ENCODE measurements at regions not wholly inside any gene's neighbourhood (a gene's known extent, or its start where the extent isn't known, plus 50 kb on each side); places are given as distances from the start of the nearest gene placed in this dataset.
A peak's percentile ranks its signal among the peaks of the same experiment; 100 is the strongest.

DNA sequence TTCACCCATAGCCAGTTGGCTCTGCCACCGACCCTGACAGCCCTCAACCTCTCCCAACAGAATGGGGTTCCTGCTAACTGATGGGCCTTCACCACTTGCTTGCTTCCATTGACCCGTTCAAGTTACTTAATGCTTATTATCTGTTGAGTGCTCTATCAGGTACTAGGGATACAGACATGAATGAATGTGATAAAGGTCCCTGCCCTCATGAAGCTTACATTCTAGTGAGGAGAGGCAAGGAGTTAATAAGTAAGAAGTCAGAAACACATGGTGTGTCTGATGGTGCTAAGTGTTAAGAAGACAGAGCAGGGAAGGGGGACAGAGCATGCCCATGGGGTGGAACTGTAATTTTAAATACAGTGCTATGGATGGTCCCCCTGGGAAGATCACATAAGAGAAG lies 107.5 kb upstream of the JUN start:
- no peak for DNase-seq

DNA sequence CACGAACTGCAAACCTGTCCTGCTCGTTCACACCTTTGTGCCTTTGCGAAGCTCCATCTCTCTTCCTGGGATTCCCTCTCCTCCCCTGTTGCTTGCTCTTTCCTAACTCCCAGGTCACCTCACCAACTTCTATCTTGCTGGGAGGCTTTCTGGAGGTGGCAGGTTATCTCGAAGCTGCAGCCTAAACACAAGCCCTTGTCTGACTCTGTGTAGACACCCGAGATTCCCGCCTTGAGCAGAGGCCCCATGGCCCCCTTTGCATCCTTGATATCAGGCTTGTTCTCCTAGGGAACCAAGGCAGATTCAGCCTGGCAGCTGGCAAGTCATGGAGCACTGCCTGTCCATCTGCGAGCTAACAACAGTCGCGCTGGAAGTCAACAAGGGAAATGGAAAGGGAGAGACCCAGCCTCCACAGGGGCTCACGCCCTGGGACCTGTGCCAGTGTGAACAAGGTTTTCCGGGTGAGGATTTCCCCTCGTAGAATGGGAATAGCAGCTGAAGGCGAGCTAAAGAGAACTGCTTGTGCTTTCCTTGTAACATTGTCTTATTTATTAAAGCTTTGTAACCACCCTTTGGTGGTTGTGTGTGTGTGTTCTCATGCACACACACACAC lies 109.5 kb upstream of the JUN start:
- no peak for DNase-seq

DNA sequence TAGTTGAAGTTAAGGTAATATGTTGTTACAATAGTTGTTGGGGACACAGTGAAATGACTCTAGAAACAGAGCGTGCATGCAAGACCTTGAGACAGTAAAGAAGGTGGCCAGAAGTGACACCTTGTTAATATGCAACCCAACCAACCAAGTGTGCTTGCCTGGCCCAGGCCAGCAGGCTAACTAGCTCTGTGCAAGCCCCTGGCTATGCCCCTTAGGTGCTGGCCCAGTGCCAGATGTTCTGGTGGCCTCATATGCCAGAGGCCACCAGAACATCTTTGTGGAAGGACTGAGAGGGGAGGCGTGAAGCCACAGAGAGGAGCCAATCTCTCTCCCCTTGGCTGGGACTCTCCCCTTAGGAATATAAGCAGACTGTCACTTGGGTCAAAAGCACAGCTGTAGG lies 111.2 kb upstream of the JUN start:
- no peak for DNase-seq

DNA sequence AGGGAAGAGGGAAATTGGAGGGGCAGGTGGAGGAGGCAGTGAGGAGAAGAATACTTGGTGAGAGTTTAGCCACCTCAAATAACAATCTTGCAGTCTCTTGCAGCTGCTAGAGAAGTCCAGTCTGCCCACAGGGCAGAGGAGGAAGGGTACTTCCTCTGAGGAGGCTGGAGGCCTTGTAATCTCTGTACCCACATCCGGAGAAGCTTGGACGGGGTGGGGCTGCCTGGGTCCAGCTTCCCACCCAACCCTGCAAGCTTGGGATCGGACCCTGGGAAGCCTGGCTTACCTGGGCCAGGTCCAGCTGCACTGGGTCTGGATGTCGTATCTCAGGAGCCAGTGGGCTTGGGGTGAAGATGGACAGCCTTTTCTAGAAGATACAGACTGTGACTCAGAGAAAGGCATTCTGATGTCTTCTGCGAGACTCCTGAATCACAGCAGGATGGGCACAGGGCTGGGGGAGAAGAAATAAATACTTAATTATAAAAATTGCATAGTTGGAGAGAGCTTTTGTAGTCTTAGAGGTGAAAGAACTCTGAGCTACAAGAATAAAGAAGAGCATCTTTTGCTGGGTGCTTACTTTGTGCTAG lies 111.8 kb upstream of the JUN start:
- DNase-seq: no peak

DNA sequence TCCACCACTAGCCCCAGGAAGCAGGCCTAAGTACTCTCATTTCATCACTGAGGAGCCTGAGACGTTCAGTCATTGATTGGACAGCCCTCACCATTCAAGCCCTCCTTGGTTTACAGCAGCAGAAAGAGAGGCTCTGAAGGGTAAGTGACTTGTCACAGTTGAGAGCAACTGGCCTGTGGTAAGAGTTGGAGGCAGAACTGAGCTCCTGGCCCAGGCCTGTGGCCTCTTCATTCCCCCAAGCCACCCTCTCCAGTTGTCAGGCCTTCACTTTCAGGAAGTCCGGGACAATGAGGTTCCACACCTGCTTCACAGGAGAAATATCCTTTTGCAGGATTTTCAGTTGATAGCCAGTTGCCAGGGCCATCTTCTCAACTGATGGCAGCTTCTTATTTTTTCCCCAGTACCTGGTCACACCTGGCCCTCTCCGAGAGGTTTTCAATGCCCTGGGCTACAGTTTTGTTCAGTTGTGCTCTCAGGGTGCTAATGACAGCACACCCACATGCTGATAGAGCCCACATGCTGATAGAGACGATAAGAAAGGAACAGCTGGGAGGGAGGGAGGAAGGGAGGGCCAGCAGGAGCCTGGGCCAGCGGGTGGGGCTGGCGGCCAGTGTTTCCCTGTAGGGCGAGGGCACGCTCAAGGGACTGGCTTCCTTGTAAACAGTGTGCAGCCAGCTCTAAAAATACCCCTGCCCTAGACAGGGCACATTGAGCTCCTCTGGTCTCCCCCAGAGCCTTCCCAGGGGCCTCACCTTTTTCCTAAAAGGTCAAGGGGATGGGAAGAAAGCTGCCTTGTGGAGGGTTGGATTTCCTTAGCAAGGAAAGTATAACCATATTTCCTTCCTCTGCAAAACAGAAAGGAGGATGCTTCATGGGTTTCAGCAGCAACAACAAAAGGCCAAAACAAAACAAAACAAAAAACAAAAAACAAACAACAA lies 112.7 kb upstream of the JUN start:
- no peak for DNase-seq

DNA sequence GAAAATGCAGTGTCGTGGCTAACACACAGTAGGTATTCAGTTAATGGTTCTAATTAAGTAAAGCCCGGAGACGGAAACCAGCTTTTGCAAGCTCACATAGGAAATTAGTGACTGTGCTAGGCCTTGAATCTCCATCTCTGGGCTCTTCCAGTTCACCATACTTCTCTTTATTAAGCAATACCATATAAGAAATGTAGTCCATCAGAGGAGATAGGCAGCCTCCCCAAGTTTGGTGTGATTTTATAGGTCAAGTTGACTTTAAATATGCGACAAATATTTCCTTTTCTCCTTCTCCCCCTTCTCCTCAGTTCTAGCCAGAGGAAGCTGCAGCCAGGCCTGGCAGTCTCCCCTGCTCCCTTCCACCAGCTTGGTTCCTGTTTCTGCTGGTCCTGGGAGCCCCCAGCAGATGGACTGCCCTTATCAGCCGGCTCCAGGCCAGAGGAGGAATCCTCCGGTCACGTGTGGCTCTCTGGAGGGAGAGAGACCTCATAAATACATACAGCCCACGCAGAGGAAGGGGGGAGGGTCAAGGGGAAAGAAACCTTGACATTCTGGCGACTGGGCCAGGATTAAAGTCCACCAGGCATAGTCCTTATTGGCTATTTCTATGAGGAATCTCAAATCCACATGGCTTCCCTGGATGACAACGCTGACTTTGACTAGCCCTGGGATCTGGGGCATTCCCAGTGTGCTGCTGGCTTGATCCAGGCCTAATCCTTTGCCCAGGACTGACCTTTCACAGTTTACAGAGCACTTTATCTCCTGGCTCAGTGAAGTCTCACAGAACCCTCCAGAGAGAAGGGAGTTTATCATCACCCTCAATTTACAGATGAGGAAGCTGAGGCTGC lies 115.1 kb upstream of the JUN start:
- DNase-seq: no peak

DNA sequence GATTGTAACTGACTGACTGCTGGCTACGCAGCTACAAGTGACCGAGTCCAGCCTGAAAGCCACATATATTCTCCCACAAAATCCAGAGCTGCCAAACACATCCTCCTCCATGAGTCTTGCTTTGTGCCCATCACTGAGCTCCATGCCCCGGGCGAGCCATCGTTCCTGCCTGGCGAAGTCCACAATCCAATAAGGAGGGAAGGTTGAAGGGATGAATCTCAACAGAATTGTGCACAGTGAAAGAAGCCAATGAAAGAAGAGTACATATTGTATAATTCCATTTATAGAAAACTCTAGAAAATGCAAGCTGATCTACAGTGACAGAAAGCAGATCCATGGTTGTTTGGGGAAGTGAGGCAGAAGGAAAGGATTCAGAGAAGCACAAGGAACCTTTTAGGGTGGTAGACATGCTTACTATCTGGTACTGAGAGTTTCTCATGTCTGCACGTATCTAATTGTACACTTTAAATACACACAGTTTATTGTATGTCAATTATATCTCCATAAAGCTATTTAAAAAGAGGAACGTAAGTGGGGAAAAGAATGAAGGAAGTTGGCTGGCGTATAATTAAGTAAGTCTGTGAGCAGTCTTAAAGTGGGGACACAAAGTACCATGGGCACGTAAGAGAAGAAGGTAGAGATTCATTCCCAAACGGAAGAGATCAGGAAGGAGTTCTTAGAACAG lies 115.9 kb upstream of the JUN start:
- DNase-seq: no peak

DNA sequence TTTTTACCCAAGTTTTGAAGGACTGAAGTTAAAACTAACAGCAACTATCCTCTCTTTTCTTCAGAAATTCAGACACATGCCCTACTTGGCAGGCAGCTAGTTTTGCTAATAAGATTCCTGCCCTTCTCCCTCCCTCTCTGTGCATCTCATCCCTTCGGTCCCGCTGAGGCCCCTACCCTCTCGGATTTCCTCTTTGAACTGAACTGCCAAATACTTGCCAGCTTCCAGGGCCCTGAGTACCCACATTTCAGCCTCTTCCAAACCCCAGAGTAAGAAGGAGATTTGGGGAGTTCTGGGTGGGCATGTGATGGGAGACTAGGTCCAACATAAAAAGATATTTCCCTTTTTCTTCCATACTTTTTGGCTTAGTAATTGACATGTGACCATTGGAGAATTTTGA lies 116.5 kb upstream of the JUN start:
- no peak for DNase-seq

DNA sequence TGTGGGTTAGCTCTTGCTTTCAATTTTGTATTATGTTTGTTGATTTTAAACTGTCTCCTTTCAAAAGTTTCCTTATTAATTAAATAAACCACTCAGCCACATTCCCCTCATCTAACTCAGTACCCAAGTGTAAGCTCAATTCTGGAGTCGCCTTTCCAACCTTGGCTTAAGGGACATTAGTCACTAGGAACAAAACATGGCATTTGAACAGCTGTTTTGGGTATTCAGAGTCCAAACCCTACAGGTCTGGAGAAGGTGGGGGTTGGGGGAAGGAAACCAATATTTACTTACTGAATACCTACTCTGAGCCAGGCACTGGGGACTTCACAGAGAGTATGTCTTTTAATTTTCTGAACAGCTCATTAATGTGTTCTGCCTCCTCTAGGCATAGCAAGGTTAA lies 117.2 kb upstream of the JUN start:
- no peak for DNase-seq

DNA sequence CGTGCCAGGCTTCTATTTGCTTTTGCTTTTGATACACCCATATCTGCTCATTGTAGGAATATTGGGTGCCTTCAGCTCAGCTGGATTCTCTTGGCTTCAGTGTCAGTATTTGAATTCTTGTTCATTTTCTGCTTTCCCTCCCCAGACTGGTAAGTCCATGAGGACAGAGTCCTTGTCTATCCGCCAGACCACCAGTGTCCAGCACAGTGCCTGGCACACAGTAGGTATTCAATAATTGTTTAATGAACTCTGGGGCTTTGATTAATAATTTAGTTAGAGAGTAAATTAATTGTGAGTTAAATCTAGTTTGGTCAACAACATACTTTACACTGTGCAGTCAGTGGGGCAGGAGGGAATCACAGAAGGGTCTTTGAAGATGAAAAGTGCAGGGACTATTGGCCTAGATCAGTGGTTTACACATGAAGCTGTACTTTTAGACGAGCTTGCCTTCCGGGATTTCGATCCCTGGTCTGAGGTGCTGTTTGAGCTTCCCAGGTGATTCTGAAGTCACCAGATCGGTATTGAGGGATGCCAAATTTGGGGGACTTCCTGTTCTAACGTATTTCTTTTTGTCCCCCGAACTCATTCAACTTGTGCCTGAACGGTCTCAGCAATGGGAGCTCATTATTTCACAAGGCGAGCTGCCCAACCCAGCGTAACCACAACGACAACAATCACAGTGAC lies 119.1 kb upstream of the JUN start:
- no peak for DNase-seq

DNA sequence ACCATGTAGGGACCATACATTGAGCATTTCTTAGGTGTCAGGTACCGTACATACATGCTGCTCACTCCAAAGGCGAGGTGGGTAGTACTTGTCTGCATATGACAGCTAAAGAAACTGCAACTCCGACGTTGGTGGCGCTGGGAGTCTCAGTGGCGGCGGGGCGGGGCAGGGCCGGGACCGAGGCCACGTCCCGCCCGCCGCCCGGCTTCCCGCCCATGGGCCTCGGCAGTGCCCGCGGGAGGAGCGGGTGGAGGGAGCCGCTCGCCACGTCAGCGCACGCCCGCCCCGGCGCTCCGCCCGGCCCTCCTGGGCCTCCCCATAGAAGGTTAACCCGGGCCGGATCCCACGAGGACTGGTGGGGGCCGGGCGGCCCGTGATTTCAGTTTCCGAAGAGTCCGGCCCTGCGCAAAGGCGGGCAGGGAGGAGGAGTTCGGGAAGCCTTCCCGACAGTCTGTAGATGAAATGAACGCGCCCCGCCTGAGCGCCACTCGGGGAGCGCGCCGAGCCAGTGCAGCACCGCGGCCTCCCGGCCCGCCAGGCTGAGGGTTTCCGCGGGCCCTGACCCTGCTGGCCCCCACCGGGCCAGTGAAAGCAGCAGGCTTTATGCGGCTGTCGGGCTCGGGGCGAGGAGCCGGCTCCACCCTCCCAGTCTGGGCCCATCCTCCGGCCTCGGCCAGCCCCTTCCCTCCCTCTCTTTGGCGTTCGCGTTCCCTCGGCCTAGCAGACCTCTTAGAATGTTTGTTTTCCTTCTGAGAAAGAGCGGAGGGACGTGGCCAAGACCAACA lies 119.9 kb upstream of the JUN start:
- DNase-seq: peak; percentile 39 to 53

DNA sequence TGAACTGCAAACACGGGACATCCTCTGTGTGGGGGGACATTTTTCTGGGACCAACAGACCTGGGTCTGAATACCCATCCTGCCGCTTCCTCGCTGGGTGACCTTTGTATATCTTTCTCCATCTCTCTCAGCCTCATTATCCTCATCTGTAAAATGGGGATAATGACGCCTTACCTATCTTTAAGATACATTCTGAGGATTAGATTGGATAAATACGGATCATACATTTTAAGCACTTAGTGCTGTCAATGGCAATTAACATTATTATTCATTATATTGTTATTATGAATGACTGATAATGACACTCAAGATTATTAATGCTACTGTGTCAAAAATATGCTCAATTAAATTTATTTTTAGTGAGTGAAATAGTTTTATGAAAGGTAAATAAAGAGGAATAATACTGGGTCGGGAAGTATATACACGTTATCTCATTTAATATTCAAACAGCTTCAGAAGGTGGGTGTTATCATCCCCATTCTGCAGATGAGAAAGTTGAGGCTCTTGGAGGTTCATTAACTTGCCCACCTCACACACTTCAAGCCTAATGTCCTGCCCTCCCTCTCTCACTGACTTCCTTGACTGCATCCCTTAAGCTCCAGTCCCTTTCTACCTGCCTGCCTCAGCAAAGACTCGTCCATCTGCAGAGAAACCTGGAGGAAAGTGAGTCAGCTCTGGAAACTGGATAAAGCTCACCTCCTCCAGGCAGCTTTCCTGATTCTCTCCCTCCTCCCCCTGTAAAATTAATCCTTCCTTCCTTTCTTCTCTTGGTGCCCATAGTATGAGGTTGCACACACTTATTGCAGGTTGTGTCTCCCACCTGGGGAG lies 120.7 kb upstream of the JUN start:
- no peak for DNase-seq

DNA sequence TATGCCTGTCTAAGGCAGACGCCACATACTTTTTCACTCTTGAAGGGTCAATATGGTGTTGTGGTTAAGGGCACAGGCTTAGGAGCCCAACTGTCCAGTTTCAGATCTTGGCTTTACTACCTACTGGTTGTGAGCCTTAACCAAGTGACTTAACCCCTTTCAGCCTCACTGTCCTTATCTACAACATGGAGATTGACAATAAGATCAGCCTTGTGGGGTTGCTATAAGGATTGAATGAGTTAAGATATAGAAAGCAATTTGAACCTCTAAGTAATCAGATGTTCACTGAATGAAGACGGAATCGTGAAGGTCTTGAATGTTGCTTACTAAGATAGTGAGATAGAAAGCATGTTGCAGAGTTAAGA lies 121.3 kb upstream of the JUN start:
- DNase-seq: no peak

DNA sequence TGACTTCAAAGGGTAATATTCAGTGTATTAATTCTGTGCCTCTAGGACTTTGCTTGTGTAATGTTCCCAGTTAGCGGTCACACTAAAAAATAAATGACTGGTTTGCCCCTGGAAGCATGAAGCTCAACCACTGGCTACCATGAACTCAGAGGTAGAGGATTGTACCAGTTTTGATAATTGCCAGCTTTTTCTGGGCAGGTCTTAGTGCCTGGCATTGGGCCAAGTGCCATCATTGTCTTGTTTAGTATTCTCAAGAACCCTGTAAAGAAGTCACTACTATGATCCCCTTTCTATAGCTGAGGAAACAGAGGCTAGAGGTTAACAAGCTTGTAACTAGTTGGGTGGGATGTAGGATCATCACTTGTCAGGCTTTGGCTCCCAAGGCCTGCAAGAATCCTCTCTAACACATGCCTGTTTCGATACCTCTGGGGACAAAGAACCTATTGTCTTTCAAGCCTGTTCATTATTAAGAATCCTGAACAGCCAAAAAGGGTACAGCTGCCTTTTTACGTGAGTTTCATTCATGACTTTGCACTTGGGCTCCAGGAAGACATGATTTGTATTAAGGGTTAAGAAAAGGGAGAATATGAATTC lies 121.9 kb upstream of the JUN start:
- DNase-seq: no peak

DNA sequence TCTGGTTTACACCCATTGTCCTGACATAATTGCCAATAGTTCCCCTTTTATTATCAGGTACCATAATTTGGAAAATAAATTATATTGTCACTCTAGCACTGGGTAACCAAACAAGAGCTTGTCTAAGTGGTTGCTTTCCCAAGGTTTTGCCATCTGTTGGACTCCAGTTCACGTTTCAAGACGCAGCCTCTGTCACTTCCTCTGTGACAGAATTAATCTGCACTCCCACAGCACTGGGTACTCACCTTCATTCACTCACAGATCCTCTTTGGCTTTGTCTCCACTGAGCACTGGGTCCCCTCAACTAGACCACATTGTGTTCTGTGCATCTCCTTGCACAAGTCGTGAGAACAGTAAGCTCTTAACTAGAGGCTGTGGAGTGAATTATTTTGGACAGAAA lies 123.6 kb upstream of the JUN start:
- DNase-seq: no peak

DNA sequence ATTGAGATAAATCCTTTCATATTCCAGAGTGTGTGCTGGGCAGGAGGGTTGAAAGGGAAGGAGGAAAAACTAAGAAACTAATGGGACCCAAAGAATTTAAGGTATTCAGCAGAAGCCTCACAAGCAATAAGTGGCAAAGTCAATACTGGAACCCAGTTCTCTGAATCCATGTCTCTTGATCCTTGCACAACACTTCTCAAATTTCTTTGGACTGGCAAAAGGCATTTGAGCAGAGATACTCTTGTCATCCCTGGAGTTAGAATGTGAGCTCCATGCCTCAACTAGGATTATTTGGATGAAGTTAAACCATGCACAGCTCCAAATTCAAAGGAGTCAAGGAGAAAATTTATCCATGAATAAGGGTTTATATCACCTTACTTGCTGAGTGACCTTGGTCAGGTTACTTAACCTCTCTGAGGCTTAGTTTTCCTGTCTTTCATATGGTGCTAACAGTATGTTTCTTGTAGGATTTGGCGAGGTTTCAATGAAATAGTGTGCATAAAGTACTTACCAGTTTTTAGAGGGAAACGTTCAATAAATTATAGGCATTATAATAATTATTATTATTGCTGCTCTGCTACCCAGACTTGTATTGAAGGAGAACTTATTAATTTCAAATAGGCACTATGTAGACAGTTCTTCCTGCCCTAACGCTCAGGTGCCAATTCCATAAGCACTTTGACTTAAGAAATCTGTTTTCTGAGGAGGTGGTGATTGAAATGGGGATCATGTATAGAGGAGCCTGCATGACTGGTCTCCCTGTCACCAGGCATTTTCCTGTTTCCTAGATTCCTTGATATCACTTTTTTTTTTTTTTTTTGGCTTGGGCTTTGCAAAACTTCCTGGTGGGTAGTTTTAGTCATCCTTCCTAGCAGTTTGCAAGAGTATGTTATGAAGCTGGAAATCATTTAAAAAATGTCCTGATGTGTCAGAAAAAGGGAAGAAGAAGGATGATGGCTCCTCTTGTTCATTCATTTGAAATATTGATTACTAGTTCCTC lies 125.0 kb upstream of the JUN start:
- DNase-seq: no peak

DNA sequence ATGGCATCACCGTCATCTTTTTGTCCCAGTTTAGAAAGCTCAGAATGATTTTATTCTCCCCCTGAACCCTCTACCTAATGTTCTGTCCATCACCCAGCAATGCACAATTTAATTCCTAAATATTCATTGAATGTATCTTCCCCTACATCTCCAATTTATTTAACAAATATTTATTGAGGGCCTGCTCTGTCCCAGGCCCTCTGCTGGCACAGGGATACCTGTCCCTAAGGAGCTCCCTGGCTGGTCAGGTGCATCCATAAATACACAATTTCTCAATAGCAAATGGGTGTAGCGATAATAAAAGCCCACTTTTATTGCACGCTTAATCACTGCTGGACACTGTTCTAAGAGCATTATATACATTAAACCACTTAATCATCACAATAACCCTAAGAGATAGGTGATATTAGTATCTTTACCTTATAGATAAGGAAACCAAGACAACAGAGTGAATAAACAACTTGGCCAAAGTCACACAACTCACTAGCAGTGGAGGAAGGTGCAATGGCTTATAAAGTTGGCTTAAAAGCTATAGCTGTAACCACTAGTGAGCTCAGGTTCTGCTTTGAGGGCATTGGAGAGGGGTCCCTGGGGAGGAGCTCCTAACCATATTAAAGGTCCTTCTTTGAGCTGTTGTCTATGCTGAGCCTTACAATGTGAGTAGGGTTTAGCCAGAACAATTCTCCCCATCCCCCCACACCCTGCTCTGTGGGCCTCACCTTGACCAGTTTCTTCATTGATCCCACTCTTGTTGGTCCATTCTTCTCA lies 126.3 kb upstream of the JUN start:
- no peak for DNase-seq
